SH-SY5Y (cell line): ENCODE measurements at regions not wholly inside any gene's neighbourhood (a gene's known extent, or its start where the extent isn't known, plus 50 kb on each side); places are given as distances from the start of the nearest gene placed in this dataset.
A peak's percentile ranks its signal among the peaks of the same experiment; 100 is the strongest.

ENCODE experiments used
- GATA2 ChIP-seq: IDR thresholded peaks from 2 replicates; pipeline ENCODE4 v1.6.1; 2011; ENCODE audit warnings: mild to moderate bottlenecking, low read depth, low read length
- GATA3 ChIP-seq: IDR thresholded peaks from 2 replicates; pipeline ENCODE4 v1.6.1; 2011; ENCODE audit warnings: low read depth, mild to moderate bottlenecking, low read length, moderate library complexity

DNA sequence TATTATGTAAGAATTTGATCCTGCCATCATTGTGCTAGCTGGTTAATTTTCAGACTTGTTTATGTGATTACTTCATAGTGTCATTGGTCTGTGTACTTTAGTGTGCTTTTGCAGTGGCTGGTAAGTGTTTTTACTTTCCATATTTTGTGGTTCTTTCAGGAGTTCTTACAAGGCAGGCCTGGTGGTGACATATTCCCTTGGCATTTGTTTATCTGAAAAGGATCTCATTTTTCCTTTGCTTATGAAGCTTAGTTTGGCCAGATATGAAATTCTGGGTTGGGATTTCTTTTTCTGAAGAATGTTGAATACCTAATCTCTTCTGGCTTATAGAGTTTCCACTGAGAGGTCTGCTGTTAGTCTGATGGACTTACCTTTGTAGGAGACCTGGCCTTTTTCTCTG, 72.8 kb upstream of the MC4R start:
- TF ChIP-seq GATA3 = no peak
- no peak for TF ChIP-seq GATA2

DNA sequence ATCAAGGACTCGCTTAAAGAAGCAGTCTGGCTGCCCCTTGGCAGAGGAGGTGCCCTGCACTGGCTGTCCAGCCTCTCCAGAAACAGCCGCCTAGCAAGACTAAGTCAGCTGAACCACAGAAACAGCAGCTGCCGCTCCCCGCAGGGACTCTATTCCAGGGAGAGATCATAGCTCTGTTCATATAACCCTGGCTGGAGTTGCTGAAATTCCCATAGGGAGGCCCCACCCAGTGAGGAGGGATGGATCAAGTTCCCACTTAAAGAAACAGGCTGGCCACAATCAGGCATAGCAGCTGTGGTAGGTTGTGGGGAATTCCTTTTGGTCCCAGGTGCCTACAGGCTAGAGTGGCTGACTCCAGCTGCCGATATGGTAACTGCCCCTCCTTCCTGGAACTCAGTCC, 74.2 kb upstream of the MC4R start:
- TF ChIP-seq GATA3 = no peak
- TF ChIP-seq GATA2 = no peak

DNA sequence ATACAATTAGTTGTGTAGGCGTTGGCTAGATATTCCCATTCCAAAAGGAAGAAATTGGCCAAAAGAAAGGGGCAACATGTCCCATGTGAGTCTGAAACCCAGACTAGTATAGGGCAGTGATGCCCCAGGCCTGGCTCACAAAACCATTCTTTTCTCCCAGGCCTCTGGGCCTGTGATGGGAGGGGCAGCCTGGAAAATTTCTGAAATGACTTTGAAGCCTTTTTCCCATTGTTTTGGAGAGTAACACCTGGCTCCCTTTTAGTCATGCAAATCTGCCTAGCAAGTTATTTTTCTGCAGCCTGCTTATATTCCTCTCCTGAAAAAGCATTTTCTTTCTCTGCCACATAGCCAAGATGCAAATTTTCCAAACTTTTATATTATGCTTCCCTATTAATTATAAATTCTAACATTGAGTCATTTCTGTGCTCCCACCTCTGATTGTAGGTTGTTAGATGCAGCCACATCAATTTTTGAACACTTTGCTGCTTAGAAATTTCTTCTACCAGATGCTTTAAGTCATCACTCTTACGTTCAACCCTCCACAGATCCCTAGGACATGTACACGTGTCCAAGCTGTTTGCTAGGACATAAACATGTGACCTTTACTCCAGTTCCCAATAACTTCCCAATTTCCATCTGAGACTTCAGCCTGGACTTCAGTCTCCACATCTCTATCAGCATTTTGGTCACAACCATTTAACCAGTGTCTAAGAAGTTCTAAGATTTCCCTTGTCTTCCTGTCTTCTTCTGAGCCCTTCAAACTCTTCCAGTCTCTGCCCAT, 76.1 kb upstream of the MC4R start:
- TF ChIP-seq GATA3 (no peak), GATA2 (no peak)

DNA sequence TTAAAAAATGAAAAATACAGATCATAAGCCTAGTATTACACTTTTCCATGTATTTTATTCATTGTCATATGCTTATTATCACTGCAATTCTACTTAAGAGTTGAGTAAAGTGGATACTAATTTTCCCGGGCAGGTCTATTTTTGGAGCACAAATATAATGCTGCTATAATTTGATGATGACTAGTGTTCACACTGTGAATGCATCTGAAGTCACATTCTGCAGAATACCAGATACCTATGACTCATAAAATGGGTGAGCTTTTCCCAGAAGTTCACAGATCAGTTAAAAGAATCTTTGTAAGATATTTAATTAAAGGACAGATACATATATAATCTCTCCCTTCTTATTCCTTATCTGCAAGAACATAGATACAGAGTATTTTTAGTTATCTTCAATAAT, 79.8 kb upstream of the MC4R start:
- no peak for TF ChIP-seq GATA3
- TF ChIP-seq GATA2 = no peak

DNA sequence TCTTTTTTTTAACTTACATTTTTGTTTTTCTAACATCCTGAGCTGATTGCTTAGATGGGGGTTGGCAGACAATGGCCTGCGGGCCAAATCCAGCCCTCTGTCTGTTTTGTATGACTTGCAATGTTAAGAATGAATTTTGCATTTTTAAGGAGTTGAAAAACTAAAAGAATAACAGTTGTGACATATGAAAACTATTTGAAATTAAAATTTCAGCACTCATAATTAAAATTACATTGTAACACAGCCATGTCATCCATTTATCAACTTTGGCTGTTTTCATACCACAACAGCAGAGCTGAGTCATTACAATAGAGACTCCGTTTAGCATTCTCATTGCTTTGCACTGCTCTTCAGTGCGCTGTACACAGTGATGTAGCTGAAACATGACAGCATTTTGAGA, 94.1 kb upstream of the MC4R start:
- no peak for TF ChIP-seq GATA3

DNA sequence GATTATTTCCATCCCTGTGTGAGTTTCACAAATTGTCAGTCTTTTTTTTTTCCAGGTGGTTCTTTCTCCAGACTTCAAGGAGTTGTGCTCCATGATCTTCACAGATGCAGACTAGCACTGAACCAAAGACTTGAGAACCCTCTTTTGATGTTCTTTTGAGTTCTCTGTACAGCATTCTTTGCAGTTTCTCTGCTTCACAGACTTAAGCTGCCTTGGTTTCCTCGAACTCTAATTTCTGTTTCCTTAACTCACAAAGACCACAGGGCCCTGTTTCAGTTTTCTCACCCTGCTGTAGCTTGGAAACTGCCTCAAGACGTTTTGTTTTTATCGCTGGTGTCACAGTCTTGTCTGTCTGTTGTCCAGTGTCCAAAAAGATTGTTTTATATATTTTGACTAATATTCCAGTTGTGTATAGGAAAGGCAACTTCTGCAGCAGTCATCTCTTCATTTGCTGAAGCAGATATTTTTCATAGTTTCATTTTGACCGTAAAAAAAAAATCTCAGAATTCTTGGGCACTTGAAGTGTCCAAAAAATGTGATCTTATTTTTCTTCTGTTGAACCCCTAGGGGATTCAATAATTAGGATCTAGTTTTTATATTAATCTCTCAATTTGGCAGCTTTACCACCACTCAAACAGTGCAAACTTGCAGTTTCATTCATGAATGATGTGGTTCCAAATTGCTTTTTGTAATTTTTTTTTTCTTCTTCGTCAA, 97.0 kb upstream of the MC4R start:
- TF ChIP-seq GATA3 = no peak
- TF ChIP-seq GATA2 = no peak

DNA sequence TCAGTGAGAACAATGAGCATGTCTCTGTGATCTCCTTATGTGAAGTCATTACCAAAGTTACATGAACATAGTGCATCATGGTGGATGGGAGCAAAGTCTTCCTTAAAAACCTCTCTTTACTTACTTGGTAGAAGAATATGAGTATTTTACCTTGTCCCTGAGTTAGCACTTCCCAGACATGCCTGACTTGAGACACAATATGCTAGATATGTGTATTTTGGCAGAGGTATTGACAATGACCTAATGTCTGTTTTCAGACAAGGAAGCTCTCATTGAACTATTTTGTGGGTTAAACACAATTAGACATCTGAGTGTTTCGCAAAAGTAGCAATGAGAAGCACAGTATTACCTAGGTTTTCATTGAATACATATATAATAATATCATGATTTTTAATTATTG, 99.1 kb upstream of the MC4R start:
- TF ChIP-seq GATA2 (no peak), GATA3 (no peak)

DNA sequence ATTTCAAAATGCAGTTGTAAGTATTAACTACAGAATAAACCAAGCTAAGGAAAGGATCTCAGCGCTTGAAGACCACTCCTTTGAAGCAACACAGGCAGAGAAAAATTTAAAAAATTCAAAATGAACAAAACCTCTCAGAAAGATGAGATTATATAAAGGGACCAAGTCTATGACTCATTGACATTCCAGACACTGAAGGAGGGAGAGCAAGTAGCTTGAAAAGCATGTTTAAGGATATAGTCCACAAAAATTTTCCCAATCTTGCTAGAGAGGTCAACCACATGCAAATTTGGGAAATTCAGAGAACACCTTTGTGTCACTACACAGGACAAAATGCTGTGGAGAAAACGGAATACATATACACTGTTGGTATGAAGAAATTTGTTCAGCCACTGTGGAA, 112.6 kb upstream of the MC4R start:
- TF ChIP-seq GATA3 = no peak
- TF ChIP-seq GATA2 = no peak

DNA sequence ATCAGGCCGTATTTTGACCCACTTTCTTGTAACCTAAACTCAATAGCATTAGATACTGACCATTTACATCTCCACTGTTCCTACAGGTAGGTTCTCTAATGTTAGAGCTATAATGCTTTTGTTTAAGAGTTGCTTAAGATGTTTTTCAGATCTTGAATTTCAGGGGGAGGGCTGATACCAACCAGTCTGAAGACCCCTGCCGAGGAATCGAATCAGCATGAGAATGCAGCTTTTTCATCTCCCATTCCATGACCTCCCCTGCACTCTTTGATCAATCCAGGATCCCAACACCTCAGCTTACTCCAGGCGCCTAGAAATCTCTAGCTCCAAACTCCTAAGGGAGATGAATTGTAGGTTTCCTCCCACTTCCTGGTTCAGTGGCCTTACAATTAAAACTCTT, 120.5 kb upstream of the MC4R start:
- TF ChIP-seq GATA3 = no peak
- TF ChIP-seq GATA2 = no peak

DNA sequence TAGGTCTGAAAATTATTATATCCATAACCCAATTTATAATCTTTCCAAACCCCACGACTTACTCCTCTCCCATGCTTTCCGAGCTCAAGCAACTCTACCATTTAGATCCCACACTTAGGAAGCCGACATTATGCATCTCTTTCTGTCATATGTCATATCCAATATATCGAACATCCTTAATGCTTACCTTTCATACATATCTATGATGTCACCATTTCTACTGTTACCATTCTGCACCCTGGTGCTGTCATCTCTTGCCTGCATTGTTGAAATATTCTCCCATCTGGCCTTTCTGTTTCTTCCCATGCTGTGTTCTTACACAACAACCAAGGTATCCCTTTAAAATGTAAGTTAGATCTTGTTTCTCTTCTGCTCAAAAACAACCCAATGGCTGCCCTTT, 127.1 kb upstream of the MC4R start:
- TF ChIP-seq GATA3 (no peak), GATA2 (no peak)

DNA sequence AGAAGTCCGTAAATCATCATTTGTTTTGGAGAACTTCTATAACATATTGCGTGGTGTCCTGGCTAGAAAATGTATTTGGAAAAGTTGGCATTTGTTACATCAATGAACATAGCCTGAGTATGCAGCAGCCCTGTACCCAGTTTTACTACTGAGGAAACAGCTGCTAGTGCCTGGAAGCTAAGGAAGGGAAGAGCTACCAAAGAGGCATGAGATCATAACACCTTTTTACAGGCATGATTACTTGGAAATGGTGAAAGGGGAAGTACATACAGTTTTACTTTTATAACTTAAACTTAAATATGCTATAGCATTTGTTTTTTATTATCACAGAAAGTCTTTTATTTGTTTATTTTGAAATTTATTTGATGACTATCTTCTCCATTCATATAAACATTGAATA, 128.4 kb upstream of the MC4R start:
- TF ChIP-seq GATA3 (no peak), GATA2 (no peak)

DNA sequence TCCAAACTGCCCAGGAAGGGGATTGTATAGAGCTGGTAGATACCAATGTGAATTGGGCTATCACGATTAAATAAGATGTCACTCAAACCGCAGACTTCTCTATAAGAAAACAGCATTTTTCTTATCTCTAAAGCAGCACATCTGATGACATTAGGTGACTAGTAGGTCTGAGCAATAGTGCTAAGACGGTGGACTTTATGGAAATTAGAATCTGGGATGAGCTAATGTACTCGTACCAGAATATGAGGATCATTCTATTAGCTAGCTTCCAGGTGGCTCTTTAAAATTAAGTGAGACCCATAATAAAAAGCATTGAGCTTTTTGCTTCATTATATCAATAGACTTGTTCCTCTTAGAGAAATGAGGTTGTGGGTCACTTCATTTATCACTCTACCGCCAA, 130.0 kb upstream of the MC4R start:
- TF ChIP-seq GATA2 = peak; percentile 12; the same call in 1 of the 2 replicates
- TF ChIP-seq GATA3 = no peak

DNA sequence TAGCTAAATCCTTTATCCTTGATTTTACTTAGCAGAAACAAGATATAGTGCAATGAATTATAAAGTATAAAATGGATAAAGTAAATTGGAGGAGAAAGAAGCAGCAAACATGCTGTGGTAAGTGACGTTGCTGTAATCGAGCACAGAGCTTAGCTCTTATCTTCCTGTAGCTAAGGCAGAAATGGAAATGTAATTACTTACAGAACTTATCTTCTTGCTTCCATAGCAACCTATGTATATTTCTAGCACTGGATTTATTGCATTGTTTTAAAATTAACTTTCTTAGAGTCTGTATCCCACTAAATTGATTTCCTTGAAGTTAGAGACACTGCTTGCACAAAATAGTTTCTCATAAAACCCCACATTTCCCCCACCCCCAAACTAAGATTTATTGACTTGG, 130.6 kb upstream of the MC4R start:
- TF ChIP-seq GATA2 (peak; percentile 54), GATA3 (peak; percentile 57; the same call in 1 of the 2 replicates)

DNA sequence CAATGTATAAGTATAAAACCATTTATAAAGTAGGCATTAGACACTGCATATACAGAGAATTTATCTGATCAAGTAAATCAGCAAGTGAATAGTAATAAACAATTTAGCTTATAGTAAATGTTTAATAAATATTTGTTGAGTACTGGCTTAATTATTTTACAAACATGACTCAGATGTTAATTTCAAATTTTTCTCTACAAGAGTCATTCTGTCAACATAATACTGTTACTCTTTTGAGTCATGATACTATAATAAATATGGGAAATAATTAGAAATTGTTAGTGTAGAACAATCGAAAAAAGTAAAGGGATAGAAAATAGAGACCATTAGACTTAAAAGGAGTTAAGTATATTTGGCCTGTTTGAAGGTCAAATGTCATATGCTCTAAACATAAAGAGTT, 133.6 kb upstream of the MC4R start:
- TF ChIP-seq GATA3 = no peak
- no peak for TF ChIP-seq GATA2

DNA sequence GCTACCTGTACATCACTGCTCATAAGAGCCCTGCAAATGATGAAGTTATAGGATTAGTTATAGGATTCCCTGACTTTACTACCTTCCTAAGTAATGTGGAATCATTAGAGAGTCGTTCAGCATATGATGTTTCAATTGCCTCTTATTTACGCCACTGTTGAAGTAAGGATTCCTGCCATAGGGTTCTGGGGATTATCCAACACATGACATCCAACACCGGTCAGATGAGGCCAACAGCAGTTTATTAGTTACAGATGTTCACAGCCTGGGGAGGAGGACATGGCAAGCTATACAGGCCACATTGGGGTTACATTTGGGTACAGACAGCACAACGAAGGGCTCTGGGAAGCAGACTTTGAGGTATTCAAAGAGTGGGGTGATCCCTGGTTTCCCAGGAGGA, 134.1 kb upstream of the MC4R start:
- TF ChIP-seq GATA2 (no peak), GATA3 (no peak)
